ENCODE measurements at regions not wholly inside any gene's neighbourhood (a gene's known extent, or its start where the extent isn't known, plus 50 kb on each side); places are given as distances from the start of the nearest gene placed in this dataset.

GRCh38 chr7:17239683-17240521 lies 58.5 kb upstream of the AHR start:
- Mint-ChIP-seq H3K27ac (no peak overlapping the region), H3K9me3 (ENCODE audit: insufficient read depth) (no peaks in the 10 kb centered on the region), H3K4me1 (peaks cover 9% of the 10 kb centered on the region), H3K4me3 (no peak overlapping the region), H3K27me3 (no peaks in the 10 kb centered on the region)
- Histone ChIP-seq H3K4me1 (ENCODE audit: control insufficient read depth in 2 of 2, insufficient read depth in 2 of 2, low read length in 2 of 2) (peaks cover 4 to 5% of the 10 kb centered on the region in 2 donors), H4K20me1 (ENCODE audit: control insufficient read depth, insufficient read depth, low read length, poor library complexity, severe bottlenecking) (no peaks in the 10 kb centered on the region), H3K79me2 (ENCODE audit: control insufficient read depth, insufficient read depth, low read length) (no peaks in the 10 kb centered on the region), H3K36me3 (replicated peaks in 1 of 2; ENCODE audit: control extremely low read depth in 1 of 2, control insufficient read depth in 1 of 2, extremely low read depth in 1 of 2, insufficient read depth in 2 of 2, low read length in 1 of 2) (no peaks in the 10 kb centered on the region), H3K27me3 (replicated peaks in 1 of 4; ENCODE audit: control extremely low read depth in 1 of 4, control insufficient read depth in 3 of 4, insufficient read depth in 4 of 4, low read length in 3 of 4) (no peaks in the 10 kb centered on the region), H3K4me2 (replicated peaks; ENCODE audit: low read depth, low read length, poor library complexity, severe bottlenecking) (no peak overlapping the region), H3K4me3 (ENCODE audit: control extremely low read depth in 1 of 5, extremely low read depth in 1 of 5, insufficient read depth in 1 of 5, low read depth in 2 of 5, low read length in 4 of 5) (no peak overlapping the region), H3K27ac (ENCODE audit: low read length in 2 of 2) (no peak overlapping the region), H3K9me3 (ENCODE audit: control extremely low read depth in 1 of 3, control insufficient read depth in 2 of 3, insufficient read depth in 1 of 3, low read length in 2 of 3) (no peaks in the 10 kb centered on the region), H2AFZ (ENCODE audit: insufficient read depth, low read depth, low read length, poor library complexity, severe bottlenecking) (no peak overlapping the region), H3K9ac (ENCODE audit: low read length) (no peak overlapping the region)
- 100% methylated on average over 1 of the region's 7 CpGs for WGBS (ENCODE audit: insufficient coverage)
- no peak for ATAC-seq (ENCODE audit: low read depth)
- intact Hi-C loops (cut with micrococcal nuclease), result loop anchor here (10.0 kb wide), 1 partner anchor 85 kb away; no protein-coding TSS in a partner anchor
- ChIA-PET CTCF (no interaction called here), POLR2A (no interaction called here)
- TF ChIP-seq, protein P1, sequence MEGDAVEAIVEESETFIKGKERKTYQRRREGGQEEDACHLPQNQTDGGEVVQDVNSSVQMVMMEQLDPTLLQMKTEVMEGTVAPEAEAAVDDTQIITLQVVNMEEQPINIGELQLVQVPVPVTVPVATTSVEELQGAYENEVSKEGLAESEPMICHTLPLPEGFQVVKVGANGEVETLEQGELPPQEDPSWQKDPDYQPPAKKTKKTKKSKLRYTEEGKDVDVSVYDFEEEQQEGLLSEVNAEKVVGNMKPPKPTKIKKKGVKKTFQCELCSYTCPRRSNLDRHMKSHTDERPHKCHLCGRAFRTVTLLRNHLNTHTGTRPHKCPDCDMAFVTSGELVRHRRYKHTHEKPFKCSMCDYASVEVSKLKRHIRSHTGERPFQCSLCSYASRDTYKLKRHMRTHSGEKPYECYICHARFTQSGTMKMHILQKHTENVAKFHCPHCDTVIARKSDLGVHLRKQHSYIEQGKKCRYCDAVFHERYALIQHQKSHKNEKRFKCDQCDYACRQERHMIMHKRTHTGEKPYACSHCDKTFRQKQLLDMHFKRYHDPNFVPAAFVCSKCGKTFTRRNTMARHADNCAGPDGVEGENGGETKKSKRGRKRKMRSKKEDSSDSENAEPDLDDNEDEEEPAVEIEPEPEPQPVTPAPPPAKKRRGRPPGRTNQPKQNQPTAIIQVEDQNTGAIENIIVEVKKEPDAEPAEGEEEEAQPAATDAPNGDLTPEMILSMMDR (IDR thresholded peaks at IDR 0.05), result no peak
- TF ChIP-seq EZH2 (IDR thresholded peaks at IDR 0.05; ENCODE audit: borderline replicate concordance, insufficient read depth, low read depth, low read length, poor library complexity, severe bottlenecking), result no peak
- no peak for DNase-seq

- Histone ChIP-seq H4K20me1 (ENCODE audit: control insufficient read depth, insufficient read depth, low read length, poor library complexity, severe bottlenecking) (no peaks in the 10 kb centered on the region), H2AFZ (ENCODE audit: insufficient read depth, low read depth, low read length, poor library complexity, severe bottlenecking) (no peak overlapping the region), H3K9me3 (ENCODE audit: control extremely low read depth in 1 of 3, control insufficient read depth in 2 of 3, insufficient read depth in 1 of 3, low read length in 2 of 3) (peaks cover 0 to 2% (median 0%) of the 10 kb centered on the region in 3 donors), H3K9ac (ENCODE audit: low read length) (no peak overlapping the region), H3K4me3 (ENCODE audit: control extremely low read depth in 1 of 5, extremely low read depth in 1 of 5, insufficient read depth in 1 of 5, low read depth in 2 of 5, low read length in 4 of 5) (no peak overlapping the region), H3K36me3 (replicated peaks in 1 of 2; ENCODE audit: control extremely low read depth in 1 of 2, control insufficient read depth in 1 of 2, extremely low read depth in 1 of 2, insufficient read depth in 2 of 2, low read length in 1 of 2) (no peaks in the 10 kb centered on the region), H3K27me3 (replicated peaks in 1 of 4; ENCODE audit: control extremely low read depth in 1 of 4, control insufficient read depth in 3 of 4, insufficient read depth in 4 of 4, low read length in 3 of 4) (no peaks in the 10 kb centered on the region), H3K79me2 (ENCODE audit: control insufficient read depth, insufficient read depth, low read length) (no peaks in the 10 kb centered on the region), H3K27ac (ENCODE audit: low read length in 2 of 2) (no peak overlapping the region), H3K4me1 (ENCODE audit: control insufficient read depth in 2 of 2, insufficient read depth in 2 of 2, low read length in 2 of 2) (no peaks in the 10 kb centered on the region), H3K4me2 (replicated peaks; ENCODE audit: low read depth, low read length, poor library complexity, severe bottlenecking) (no peak overlapping the region)
- H3K27me3 Mint-ChIP-seq, result no peaks in the 10 kb centered on the region
- TF ChIP-seq EZH2 (IDR thresholded peaks at IDR 0.05; ENCODE audit: borderline replicate concordance, insufficient read depth, low read depth, low read length, poor library complexity, severe bottlenecking), result no peak
- TF ChIP-seq, protein P1 (IDR thresholded peaks at IDR 0.05), result no peak
- WGBS (ENCODE audit: insufficient coverage), result no CpG with 5 or more reads among the region's 4 CpGs
- ChIA-PET CTCF (no interaction called here), POLR2A (no interaction called here)
- ATAC-seq (ENCODE audit: low read depth) (no peak), DNase-seq (no peak)
- no peaks in the 10 kb centered on the region for H3K4me1 Mint-ChIP-seq
- intact Hi-C loops (cut with micrococcal nuclease), result no loop called here
- no peaks in the 10 kb centered on the region for H3K9me3 Mint-ChIP-seq (ENCODE audit: insufficient read depth)
- H3K4me3 Mint-ChIP-seq, result no peak overlapping the region
- no peak overlapping the region for H3K27ac Mint-ChIP-seq
These were observed 55.9 kb upstream of the AHR start for GRCh38 chr7:17242504-17242903.

Data from B cell (primary cell).